Effector memory CD8-positive, alpha-beta T cell (primary cell): ENCODE measurements at regions not wholly inside any gene's neighbourhood (a gene's known extent, or its start where the extent isn't known, plus 50 kb on each side); places are given as distances from the start of the nearest gene placed in this dataset.

Source experiments
- ATAC-seq: fragments of 150-1000 bp; cut with Tn5 transposase; replicated peaks from 2 replicates; pipeline ENCODE4 v1.10.0; 2021; ENCODE audit warnings: mild to moderate bottlenecking, moderate library complexity
- DNase-seq, 3 experiments: peaks; one replicate each; pipeline ENCODE4 v3.0.0; 2021
- H3K27ac Mint-ChIP-seq, 2 donors: one replicate each; pipeline ENCODE4 v1.8.0; 2022; ENCODE audit warnings: mild to moderate bottlenecking in 2 of 2, mixed read lengths in 2 of 2, moderate library complexity in 2 of 2
- H3K27me3 Mint-ChIP-seq, 2 donors: one replicate each; pipeline ENCODE4 v1.8.0; 2022; ENCODE audit warnings: mixed read lengths in 2 of 2
- H3K36me3 Mint-ChIP-seq: one replicate; pipeline ENCODE4 v1.8.0; 2022; ENCODE audit warnings: mild to moderate bottlenecking, moderate library complexity, mixed read lengths; ENCODE audit not compliant: insufficient read depth
- H3K4me1 Mint-ChIP-seq, 2 donors: one replicate each; pipeline ENCODE4 v1.8.0; 2022; ENCODE audit warnings: low read depth in 2 of 2, mixed read lengths in 2 of 2
- H3K4me3 Mint-ChIP-seq, 2 donors: one replicate each; pipeline ENCODE4 v1.8.0; 2022; ENCODE audit warnings: mild to moderate bottlenecking in 2 of 2, mixed read lengths in 2 of 2, moderate library complexity in 2 of 2
- H3K9me3 Mint-ChIP-seq, 2 donors: one replicate each; pipeline ENCODE4 v1.8.0; 2022; ENCODE audit warnings: mixed read lengths in 2 of 2

DNA sequence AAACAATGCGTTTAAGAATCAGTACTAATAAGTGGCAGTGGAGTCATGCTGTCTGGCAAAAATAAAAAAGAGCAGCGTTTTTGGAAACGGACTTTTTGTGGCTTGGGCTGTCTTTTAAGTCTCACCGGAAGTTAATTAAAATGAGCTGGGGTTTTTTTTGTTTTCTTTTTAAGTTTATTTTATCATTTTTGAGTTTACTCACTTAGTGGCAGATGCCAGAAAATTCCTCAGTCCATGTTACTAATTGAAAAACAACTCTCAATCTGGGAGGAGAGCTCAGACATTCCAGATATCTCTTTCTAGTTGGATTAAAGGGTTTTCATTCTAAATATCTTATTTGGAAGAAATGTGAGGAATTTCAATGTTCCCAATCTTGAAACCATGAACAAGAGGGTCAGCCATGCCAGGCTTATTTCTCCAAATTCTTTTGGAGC is 133.8 kb upstream of the AGR3 start:
- Mint-ChIP-seq H3K4me1 (peaks cover 0 to 4% of the 10 kb centered on the region in 2 donors), H3K4me3 (no peak overlapping the region), H3K36me3 (peaks cover 4% of the 10 kb centered on the region), H3K27ac (peak overlapping the region in 1 of 2 donors; percentile 10), H3K27me3 (no peaks in the 10 kb centered on the region), H3K9me3 (no peaks in the 10 kb centered on the region)
- ATAC-seq: no peak
- DNase-seq: no peak

DNA sequence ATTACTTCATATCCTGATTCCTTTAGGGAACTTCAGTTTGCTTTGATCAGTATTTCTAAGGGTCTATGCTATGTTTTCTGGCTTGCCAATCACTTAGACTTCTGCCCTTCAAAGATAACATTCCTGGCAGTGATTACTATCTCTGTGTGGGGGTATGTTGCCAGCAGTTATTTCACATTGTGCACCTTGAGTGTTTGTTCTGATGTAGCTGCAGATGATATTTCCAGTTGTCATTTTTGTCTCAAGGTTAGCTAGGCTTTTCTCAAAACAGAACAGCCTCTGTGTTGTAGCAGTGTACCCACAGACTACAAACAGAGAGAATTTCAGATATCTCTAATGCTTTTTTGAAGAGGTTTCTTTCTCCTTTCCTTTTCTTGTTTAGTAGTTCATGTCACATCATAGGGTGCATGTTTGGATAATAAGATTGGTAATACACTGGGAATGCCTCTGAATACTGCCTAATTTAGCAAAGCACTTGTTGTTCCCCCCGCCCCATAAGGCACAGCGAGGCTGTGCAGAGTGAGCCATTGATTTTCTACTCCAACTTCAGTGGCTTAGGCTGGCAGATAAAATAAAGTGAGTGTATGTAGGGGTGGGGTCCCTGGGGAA is 134.7 kb upstream of the AGR3 start:
- H3K36me3 Mint-ChIP-seq: peaks cover 4% of the 10 kb centered on the region
- H3K9me3 Mint-ChIP-seq: no peaks in the 10 kb centered on the region
- H3K27ac Mint-ChIP-seq: no peak overlapping the region
- no peaks in the 10 kb centered on the region for H3K4me1 Mint-ChIP-seq
- ATAC-seq (no peak), DNase-seq (no peak)
- no peak overlapping the region for H3K4me3 Mint-ChIP-seq
- H3K27me3 Mint-ChIP-seq: no peaks in the 10 kb centered on the region

DNA sequence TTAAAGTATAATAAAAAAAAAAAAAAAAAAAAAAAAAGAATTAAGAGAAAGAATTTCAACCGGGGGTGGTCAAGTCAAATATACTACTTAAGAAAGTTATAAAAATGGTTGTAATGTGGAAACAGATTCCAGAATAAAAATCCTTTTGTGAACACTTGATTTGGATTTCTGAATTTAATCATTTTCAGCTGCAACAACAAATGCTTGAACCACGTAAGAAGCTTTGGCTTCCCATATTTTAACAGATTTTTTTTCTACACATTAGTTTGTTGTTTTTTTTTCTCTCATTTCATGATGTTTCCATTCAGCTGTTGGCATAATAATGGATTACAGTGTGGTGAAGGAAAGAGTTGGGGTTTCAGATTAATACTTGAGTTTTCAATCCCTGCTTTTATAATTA is 137.3 kb upstream of the AGR3 start:
- Mint-ChIP-seq H3K27me3 (no peaks in the 10 kb centered on the region), H3K4me1 (peaks cover 3 to 5% of the 10 kb centered on the region in 2 donors), H3K27ac (no peak overlapping the region), H3K9me3 (no peaks in the 10 kb centered on the region), H3K4me3 (no peak overlapping the region), H3K36me3 (peaks cover under 1% of the 10 kb centered on the region)
- ATAC-seq (no peak), DNase-seq (no peak)

DNA sequence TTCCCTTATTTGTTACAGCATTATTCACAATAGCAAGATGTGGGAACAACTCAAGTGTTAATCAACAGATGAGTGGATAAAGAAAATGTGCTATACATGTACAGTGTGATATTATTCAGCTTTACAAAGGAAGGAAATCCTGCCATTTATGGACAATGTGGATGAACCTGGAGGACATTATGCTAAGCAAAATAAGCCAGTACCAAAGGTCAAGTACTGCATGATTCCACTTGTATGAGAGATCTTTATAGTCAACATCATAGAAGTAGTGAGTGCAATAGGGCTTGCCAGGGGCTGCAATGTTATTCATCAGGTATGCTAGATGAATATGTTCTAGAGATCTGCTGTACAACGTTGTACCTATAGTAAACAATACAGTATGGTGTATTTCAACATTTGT is 138.5 kb upstream of the AGR3 start:
- DNase-seq (no peak), ATAC-seq (no peak)
- Mint-ChIP-seq H3K27ac (no peak overlapping the region), H3K4me1 (peaks cover 3 to 5% of the 10 kb centered on the region in 2 donors), H3K27me3 (no peaks in the 10 kb centered on the region), H3K36me3 (no peaks in the 10 kb centered on the region), H3K4me3 (no peak overlapping the region), H3K9me3 (no peaks in the 10 kb centered on the region)

DNA sequence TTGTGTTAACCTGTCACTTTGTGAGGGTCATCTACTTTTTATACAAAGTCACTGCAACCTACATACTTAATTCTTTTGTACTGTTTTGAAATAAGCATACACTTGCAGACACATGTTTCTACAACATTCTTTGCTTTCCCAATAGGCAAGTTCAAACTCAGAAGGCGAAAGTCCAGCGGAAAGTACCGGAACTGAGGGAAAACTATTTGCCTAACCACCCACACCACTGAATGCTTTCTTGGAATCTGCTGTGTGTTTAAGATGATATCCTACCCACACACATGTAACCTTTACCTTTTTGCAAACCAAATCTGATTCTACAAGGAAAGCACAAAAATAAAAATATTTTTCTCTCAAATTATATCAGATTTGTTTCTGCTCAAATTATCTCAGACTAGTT is 139.4 kb upstream of the AGR3 start:
- Mint-ChIP-seq H3K4me3 (no peak overlapping the region), H3K27me3 (peaks cover 0 to under 1% of the 10 kb centered on the region in 2 donors), H3K4me1 (peaks cover 3 to 5% of the 10 kb centered on the region in 2 donors), H3K9me3 (no peaks in the 10 kb centered on the region), H3K27ac (no peak overlapping the region), H3K36me3 (no peaks in the 10 kb centered on the region)
- DNase-seq: no peak
- no peak for ATAC-seq

DNA sequence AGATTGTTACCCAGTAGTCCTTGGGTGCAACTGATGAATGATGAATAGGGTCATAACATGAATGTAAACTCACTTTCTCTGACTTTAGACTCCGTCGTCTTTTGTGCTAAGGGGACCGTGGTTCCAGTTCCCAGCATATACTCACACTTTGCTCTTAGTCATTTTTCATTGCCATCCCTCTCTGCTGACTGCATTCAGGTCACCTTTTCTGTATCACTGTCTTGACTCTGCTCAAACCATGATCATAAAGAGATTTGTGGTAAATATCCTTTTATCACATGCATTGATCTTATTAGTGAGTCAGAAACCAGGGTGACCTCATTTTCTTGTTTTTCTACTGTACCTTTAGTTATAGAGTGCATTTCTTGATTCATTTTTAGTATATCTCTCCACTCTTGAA is 141.1 kb upstream of the AGR3 start:
- no peaks in the 10 kb centered on the region for H3K36me3 Mint-ChIP-seq
- peak; percentile 81 for ATAC-seq
- DNase-seq: no peak
- H3K27me3 Mint-ChIP-seq: peaks cover 0 to 13% of the 10 kb centered on the region in 2 donors
- H3K4me3 Mint-ChIP-seq: no peak overlapping the region
- H3K27ac Mint-ChIP-seq: no peak overlapping the region
- H3K9me3 Mint-ChIP-seq: no peaks in the 10 kb centered on the region
- H3K4me1 Mint-ChIP-seq: peaks cover 5% of the 10 kb centered on the region in 2 donors

DNA sequence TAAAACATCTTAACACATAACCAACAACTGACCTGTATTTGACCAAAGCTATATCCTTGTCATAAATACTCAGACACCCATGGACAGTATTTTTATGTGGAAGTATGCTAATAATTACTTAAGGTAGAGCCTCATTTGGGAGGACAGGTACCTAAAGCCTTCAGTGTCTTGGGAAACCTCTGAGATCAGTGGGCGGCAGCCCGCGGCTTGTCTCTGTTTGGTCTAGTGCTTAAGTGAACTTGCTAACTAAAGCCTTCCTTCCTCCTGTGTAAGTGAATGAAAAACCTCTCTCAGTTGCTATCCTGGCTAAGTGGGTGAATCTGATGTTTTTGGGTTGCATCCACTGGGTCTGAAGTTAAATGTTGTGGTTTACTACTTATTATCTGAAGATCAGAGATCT is 144.5 kb upstream of the AGR3 start:
- Mint-ChIP-seq H3K27ac (no peak overlapping the region), H3K27me3 (peaks cover 0 to 13% of the 10 kb centered on the region in 2 donors), H3K9me3 (no peaks in the 10 kb centered on the region), H3K4me3 (no peak overlapping the region), H3K4me1 (peaks cover 5 to 8% of the 10 kb centered on the region in 2 donors), H3K36me3 (peaks cover 4% of the 10 kb centered on the region)
- DNase-seq (no peak), ATAC-seq (no peak)

DNA sequence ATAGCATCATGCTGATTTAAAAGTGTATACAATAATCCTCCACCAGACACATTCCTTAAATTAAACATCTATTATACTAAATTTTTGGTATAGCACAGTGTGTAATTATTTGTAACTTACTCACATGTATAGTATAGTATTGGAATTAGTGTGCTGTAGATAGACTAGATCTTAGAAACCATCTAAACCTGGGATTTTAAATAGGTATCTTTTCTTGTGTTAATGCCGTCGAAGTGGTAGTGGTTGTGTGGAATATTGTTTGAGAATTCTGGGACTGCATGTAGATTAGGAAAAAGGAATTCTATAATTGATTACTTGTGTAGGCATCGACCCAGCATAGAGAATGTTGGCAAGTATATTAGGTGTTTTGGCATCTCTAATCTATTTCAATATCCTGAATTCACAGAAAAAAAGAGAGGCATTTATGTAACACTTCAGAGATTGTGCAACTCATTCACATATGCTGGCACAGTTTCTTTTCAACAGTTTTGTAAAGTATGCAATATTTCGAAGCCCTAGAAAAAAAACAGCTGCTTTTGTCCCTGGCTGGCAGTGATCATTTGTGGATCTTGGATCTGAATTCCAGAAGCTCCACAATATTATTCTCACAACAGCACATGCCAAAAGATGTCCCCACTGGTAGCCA is 145.5 kb upstream of the AGR3 start:
- DNase-seq (no peak), ATAC-seq (no peak)
- no peak overlapping the region for H3K4me3 Mint-ChIP-seq
- peaks cover 4% of the 10 kb centered on the region for H3K36me3 Mint-ChIP-seq
- H3K9me3 Mint-ChIP-seq: no peaks in the 10 kb centered on the region
- H3K27me3 Mint-ChIP-seq: peaks cover 0 to 13% of the 10 kb centered on the region in 2 donors
- no peak overlapping the region for H3K27ac Mint-ChIP-seq
- H3K4me1 Mint-ChIP-seq: peaks cover 5 to 11% of the 10 kb centered on the region in 2 donors

DNA sequence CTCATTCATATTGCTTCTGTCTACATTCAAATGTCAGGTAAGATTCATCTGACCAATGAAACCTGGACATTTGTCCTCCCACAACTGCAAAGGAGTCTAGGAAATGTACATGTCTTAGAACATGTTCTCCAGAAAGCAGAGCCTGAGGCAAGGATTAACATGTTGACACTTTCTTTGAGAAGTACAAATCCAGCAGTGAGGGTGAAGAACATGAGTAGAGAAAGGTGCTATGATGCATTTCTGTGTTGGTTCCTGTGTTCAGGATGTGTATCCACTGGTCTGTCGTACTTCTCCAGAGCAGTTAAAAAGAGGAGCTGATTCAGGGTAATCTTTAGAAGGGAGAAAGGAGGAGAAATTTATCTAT is 146.0 kb upstream of the AGR3 start:
- peaks cover under 1 to 11% of the 10 kb centered on the region in 2 donors for H3K4me1 Mint-ChIP-seq
- H3K27ac Mint-ChIP-seq: no peak overlapping the region
- peaks cover 0 to 13% of the 10 kb centered on the region in 2 donors for H3K27me3 Mint-ChIP-seq
- H3K4me3 Mint-ChIP-seq: no peak overlapping the region
- DNase-seq (no peak), ATAC-seq (no peak)
- H3K9me3 Mint-ChIP-seq: no peaks in the 10 kb centered on the region
- peaks cover 4% of the 10 kb centered on the region for H3K36me3 Mint-ChIP-seq

DNA sequence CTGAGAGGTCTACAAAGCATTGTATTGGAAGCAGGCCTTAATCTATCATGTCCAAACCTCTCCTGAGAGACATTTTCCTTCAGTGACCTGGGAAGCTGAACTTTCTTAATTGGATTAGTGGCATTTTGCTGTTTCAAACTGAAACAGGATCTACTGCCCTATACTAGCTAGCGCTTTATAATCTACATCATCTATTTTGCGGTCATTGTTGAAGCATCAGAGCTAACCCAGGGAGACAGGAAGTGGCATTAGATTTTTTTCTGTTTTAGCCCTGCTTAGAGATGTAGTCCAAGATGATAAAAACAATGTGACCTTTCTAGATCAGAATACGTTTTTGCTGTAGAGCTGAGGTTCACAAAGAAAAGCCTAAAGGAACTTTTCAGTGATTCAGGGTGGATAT is 147.4 kb upstream of the AGR3 start:
- Mint-ChIP-seq H3K27me3 (peaks cover 0 to 13% of the 10 kb centered on the region in 2 donors), H3K4me1 (peaks cover 0 to 7% of the 10 kb centered on the region in 2 donors), H3K9me3 (no peaks in the 10 kb centered on the region), H3K4me3 (no peak overlapping the region), H3K27ac (no peak overlapping the region), H3K36me3 (peaks cover 4% of the 10 kb centered on the region)
- DNase-seq: no peak
- ATAC-seq: peak; percentile 99

DNA sequence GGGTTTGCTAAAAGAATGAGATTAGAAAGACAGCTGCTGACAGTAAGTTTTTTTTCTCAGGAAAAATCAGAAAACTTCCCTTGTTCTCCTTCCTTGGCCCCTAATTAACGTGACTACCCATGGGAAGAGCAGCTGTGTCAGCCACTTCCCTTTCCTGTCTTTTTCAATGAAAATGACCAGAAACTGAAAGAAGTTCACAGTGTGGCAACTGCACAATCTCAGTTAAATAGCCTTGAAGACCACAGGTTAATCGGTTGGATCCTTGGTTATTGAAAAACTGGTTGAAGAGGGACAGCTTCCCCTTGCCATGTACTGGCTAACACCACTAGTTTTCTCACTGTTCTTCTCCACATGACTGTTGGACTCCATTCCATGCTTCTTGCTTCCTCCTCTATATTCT is 148.8 kb upstream of the AGR3 start:
- Mint-ChIP-seq H3K27me3 (peaks cover 0 to 13% of the 10 kb centered on the region in 2 donors), H3K4me3 (no peak overlapping the region), H3K27ac (no peak overlapping the region), H3K9me3 (no peaks in the 10 kb centered on the region), H3K36me3 (peaks cover 4% of the 10 kb centered on the region), H3K4me1 (peaks cover 0 to 7% of the 10 kb centered on the region in 2 donors)
- DNase-seq (no peak), ATAC-seq (no peak)

DNA sequence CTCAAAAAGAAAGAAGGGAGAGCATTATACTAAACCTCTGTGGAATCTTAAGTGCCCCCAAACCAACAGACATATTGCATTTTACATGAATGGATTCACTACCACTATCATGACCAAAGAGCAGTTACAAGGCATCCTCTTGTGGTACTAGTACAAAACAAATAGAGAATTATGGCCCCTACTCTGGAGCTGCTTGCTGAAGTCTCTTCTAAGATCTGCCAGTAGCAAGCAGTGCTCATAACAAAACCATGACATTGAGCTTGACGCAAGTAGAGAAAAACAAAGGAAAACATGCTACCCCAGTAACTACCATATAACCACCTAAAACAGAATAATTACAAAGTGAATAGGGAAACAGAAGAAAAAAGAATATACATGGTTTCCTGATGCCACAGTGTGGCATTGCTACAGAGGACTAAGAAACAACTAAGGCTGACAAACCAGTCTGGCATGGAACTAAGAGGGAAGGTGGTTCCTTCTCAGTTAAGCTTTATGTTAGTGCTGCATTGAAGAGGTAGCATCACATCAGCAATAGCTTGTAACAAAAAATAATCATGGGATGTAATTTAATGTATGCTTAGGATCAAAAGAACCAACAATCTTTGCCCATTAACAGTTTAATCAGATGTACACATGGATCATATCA is 150.2 kb upstream of the AGR3 start:
- Mint-ChIP-seq H3K27ac (no peak overlapping the region), H3K36me3 (peaks cover 4% of the 10 kb centered on the region), H3K4me1 (peaks cover 0 to 7% of the 10 kb centered on the region in 2 donors), H3K9me3 (no peaks in the 10 kb centered on the region), H3K4me3 (no peak overlapping the region), H3K27me3 (peaks cover 0 to 4% of the 10 kb centered on the region in 2 donors)
- DNase-seq (no peak), ATAC-seq (no peak)

DNA sequence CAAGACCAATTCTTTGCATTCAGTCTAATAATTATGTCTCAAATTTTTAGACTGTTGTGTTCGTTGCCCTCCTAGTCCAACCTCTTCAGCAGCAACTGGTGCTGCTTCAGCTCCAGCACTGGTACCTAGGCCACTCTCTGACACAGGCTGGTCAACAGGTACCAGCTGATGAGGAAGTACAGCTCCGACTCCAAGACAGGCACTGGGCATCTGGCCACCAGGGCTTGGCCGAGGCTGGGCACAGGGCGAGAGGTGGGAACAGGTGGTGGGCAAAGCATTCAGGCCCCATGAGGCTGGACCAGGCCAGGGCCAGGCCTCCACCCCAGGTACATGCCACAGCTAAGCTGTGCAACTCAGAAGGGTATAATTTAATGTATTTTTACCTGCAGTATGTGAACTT is 151.5 kb upstream of the AGR3 start:
- Mint-ChIP-seq H3K27ac (no peak overlapping the region), H3K4me3 (no peak overlapping the region), H3K9me3 (no peaks in the 10 kb centered on the region), H3K27me3 (no peaks in the 10 kb centered on the region), H3K36me3 (peaks cover 4% of the 10 kb centered on the region), H3K4me1 (peaks cover 0 to 9% of the 10 kb centered on the region in 2 donors)
- DNase-seq (no peak), ATAC-seq (no peak)

DNA sequence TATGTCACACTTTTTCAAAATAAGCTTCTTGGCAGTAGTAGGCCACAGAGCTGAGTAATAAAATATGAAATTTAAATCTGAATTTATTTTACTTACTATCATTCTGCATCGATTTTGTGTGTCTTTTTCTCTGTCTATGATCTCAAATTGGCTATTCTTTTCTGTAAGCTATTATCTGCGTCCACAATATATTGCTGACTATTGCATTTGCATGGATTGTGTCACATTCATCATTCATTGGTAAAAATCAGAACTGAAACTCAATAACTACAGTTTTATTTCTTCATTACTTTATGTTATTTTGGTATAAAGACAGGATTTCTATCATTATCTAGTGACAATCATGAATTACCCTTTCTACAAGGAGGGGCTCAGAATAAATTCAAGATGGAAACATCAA is 154.8 kb upstream of the AGR3 start:
- no peak for DNase-seq
- Mint-ChIP-seq H3K9me3 (no peaks in the 10 kb centered on the region), H3K4me1 (peaks cover 0 to 6% of the 10 kb centered on the region in 2 donors), H3K27ac (no peak overlapping the region), H3K4me3 (no peak overlapping the region), H3K27me3 (peaks cover 6% of the 10 kb centered on the region in 2 donors), H3K36me3 (no peaks in the 10 kb centered on the region)
- no peak for ATAC-seq
